ENCODE measurements at regions not wholly inside any gene's neighbourhood (a gene's known extent, or its start where the extent isn't known, plus 50 kb on each side); places are given as distances from the start of the nearest gene placed in this dataset.

DNA sequence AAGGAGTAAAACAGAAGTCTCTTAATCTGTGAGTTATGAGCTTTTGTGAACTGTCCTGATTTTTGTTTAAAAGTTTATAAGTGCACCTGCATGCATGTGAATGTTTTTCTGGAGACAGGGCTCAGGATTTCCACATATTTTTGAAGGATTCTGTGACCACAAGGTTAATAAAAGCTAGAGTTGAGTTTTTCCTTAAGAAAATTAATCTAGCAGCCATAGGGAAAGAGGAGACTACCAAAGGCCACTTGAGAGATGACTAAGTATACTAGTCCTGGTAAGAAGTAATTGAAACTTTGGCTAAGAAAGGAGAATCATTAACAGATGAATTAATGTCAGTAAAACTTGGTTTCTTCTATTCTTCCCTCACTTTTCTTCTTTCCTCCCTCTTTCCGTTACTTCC is 176.8 kb upstream of the EPHA3 start:
- no peaks in the 10 kb centered on the region for H3K36me3 Mint-ChIP-seq
- ATAC-seq (ENCODE audit: low read depth in 2 of 2), result no peak

DNA sequence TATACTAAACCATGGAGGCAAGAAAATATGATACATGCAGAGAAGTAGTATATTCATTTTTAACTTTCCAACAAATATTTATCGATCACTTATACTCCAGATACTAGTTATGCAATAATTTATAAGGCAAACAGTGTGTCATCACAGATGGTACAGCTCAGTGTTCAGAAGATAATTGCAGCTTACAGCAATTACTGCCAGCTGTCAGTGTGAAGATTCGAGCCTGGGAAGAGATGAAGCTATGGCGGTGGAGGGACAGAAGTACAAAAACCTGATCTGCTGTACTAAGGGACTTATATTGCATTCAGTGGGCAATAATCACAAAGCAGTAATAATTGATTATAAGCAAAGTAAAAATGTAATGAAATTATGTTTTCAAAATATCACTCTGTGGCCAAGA is 170.6 kb upstream of the EPHA3 start:
- no peak overlapping the region for H3K27ac ChIP-seq (ENCODE audit: insufficient read depth, low read length, poor library complexity, severe bottlenecking)
- no peak overlapping the region for H3K4me3 Mint-ChIP-seq
- H3K9me3 Mint-ChIP-seq, result peaks cover 4 to 22% (median 12%) of the 10 kb centered on the region in 7 donors
- H3K9me3 ChIP-seq (ENCODE audit: control insufficient read depth in 2 of 2, low read length in 2 of 2), result peaks cover 0 to 5% of the 10 kb centered on the region in 2 experiments
- peaks cover 0 to 2% (median 0%) of the 10 kb centered on the region in 4 donors for H3K4me1 Mint-ChIP-seq
- H3K36me3 ChIP-seq (ENCODE audit: control insufficient read depth, insufficient read depth, low read length), result no peaks in the 10 kb centered on the region
- H3K4me1 ChIP-seq (ENCODE audit: control insufficient read depth, insufficient read depth, low read length, poor library complexity, severe bottlenecking), result no peaks in the 10 kb centered on the region
- no peaks in the 10 kb centered on the region for H3K36me3 Mint-ChIP-seq
- H3K27me3 ChIP-seq (ENCODE audit: control insufficient read depth, insufficient read depth, low read length), result no peaks in the 10 kb centered on the region
- H3K27ac Mint-ChIP-seq, result no peak overlapping the region
- no peaks in the 10 kb centered on the region for H3K27me3 Mint-ChIP-seq
- ATAC-seq (ENCODE audit: low read depth in 2 of 2), result no peak
- DNase-seq, result no peak
- H3K4me3 ChIP-seq (ENCODE audit: low read depth, low read length), result no peak overlapping the region

More for the DNA sequence above, 176.8 kb upstream of the EPHA3 start:
- Mint-ChIP-seq H3K27ac (no peak overlapping the region), H3K27me3 (no peaks in the 10 kb centered on the region), H3K9me3 (peaks cover 1 to 28% (median 7%) of the 10 kb centered on the region in 7 donors), H3K4me1 (peaks cover 0 to 2% (median 0%) of the 10 kb centered on the region in 4 donors), H3K4me3 (no peak overlapping the region)
- peaks cover 0 to 4% of the 10 kb centered on the region in 2 experiments for H3K9me3 ChIP-seq (ENCODE audit: control insufficient read depth in 2 of 2, low read length in 2 of 2)
- H3K27me3 ChIP-seq (ENCODE audit: control insufficient read depth, insufficient read depth, low read length), result no peaks in the 10 kb centered on the region
- no peak overlapping the region for H3K27ac ChIP-seq (ENCODE audit: insufficient read depth, low read length, poor library complexity, severe bottlenecking)
- H3K4me3 ChIP-seq (ENCODE audit: low read depth, low read length), result no peak overlapping the region
- H3K4me1 ChIP-seq (ENCODE audit: control insufficient read depth, insufficient read depth, low read length, poor library complexity, severe bottlenecking), result no peaks in the 10 kb centered on the region
- no peak for DNase-seq
- no peaks in the 10 kb centered on the region for H3K36me3 ChIP-seq (ENCODE audit: control insufficient read depth, insufficient read depth, low read length)

DNA sequence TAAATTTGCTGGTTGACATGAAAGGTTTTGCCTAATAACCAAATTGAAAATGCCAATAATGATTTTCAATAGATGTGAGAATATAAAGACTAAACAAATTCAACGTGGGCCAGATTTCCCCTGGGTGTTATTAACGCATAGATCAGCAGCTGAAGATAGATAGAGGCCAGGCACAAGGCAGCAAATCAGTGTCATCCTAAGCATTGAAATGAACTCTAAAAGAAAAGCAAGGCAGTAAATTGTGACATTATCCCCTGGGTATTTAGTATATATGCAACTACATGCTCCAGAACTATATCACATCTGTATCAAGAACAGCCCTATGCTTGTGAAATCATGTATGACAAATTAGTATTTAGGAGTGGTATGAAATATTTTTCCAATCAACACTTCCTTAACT is 167.1 kb upstream of the EPHA3 start:
- Histone ChIP-seq H3K4me1 (ENCODE audit: control insufficient read depth, insufficient read depth, low read length, poor library complexity, severe bottlenecking) (no peaks in the 10 kb centered on the region), H3K27me3 (ENCODE audit: control insufficient read depth, insufficient read depth, low read length) (no peaks in the 10 kb centered on the region), H3K4me3 (ENCODE audit: low read depth, low read length) (no peak overlapping the region), H3K27ac (ENCODE audit: insufficient read depth, low read length, poor library complexity, severe bottlenecking) (no peak overlapping the region), H3K36me3 (ENCODE audit: control insufficient read depth, insufficient read depth, low read length) (no peaks in the 10 kb centered on the region), H3K9me3 (ENCODE audit: control insufficient read depth in 2 of 2, low read length in 2 of 2) (peaks cover 0 to 5% of the 10 kb centered on the region in 2 experiments)
- Mint-ChIP-seq H3K4me1 (no peaks in the 10 kb centered on the region), H3K4me3 (no peak overlapping the region), H3K27me3 (no peaks in the 10 kb centered on the region), H3K36me3 (no peaks in the 10 kb centered on the region), H3K27ac (no peak overlapping the region), H3K9me3 (peaks cover 4 to 22% (median 12%) of the 10 kb centered on the region in 7 donors)
- DNase-seq (no peak), ATAC-seq (ENCODE audit: low read depth in 2 of 2) (no peak)

DNA sequence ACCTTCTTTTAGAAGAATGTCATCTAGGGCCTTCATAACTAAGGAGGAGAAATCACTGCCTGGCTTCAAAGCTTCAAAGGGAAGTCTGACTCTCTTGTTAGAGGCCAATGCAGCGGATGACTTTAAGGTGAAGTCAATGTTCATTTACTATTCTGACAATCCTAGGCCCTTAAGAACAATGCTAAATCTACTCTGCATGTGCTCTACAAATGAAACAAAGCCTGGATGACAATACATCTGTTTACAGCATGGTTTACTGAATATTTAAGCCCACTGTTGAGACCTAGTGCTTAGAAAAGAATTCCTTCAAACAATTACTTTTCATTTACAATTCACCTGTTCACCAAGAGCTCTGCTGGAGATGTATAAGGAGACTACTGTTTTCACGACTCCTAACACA is 160.4 kb upstream of the EPHA3 start:
- no peak for DNase-seq
- no peaks in the 10 kb centered on the region for H3K36me3 ChIP-seq (ENCODE audit: control insufficient read depth, insufficient read depth, low read length)
- H3K27ac ChIP-seq (ENCODE audit: insufficient read depth, low read length, poor library complexity, severe bottlenecking), result no peak overlapping the region
- no peaks in the 10 kb centered on the region for H3K4me1 Mint-ChIP-seq
- H3K36me3 Mint-ChIP-seq, result no peaks in the 10 kb centered on the region
- no peaks in the 10 kb centered on the region for H3K27me3 ChIP-seq (ENCODE audit: control insufficient read depth, insufficient read depth, low read length)
- no peak for ATAC-seq (ENCODE audit: low read depth in 2 of 2)
- peaks cover 0 to 28% (median 5%) of the 10 kb centered on the region in 7 donors for H3K9me3 Mint-ChIP-seq
- no peak overlapping the region for H3K4me3 ChIP-seq (ENCODE audit: low read depth, low read length)
- no peak overlapping the region for H3K27ac Mint-ChIP-seq
- H3K4me1 ChIP-seq (ENCODE audit: control insufficient read depth, insufficient read depth, low read length, poor library complexity, severe bottlenecking), result no peaks in the 10 kb centered on the region
- H3K4me3 Mint-ChIP-seq, result no peak overlapping the region
- no peaks in the 10 kb centered on the region for H3K9me3 ChIP-seq (ENCODE audit: control insufficient read depth in 2 of 2, low read length in 2 of 2)
- H3K27me3 Mint-ChIP-seq, result no peaks in the 10 kb centered on the region

DNA sequence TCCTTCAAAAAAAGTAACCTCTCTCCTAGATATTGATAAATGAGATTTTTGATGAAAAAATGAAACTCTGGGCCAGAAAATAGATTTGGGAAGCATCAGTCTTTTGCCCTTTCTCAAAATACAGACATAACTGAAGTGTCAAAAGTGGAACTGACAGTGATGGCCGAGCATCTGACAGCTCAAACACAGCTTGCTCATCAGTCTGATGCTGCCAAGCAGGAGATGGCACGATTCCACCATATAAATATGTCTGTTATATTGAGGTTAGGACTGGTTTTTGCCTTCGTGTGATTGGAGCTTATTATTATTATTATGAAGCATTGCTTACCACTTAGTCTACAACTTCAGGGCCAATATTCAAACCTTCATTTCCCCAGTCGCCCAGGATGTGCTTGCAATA is 152.6 kb upstream of the EPHA3 start:
- H3K36me3 Mint-ChIP-seq, result no peaks in the 10 kb centered on the region
- Histone ChIP-seq H3K4me3 (ENCODE audit: low read depth, low read length) (no peak overlapping the region), H3K4me1 (ENCODE audit: control insufficient read depth, insufficient read depth, low read length, poor library complexity, severe bottlenecking) (no peaks in the 10 kb centered on the region), H3K27ac (ENCODE audit: insufficient read depth, low read length, poor library complexity, severe bottlenecking) (no peak overlapping the region), H3K9me3 (ENCODE audit: control insufficient read depth in 2 of 2, low read length in 2 of 2) (no peaks in the 10 kb centered on the region), H3K36me3 (ENCODE audit: control insufficient read depth, insufficient read depth, low read length) (no peaks in the 10 kb centered on the region), H3K27me3 (ENCODE audit: control insufficient read depth, insufficient read depth, low read length) (no peaks in the 10 kb centered on the region)
- ATAC-seq (ENCODE audit: low read depth in 2 of 2) (no peak), DNase-seq (no peak)
- no peaks in the 10 kb centered on the region for H3K4me1 Mint-ChIP-seq
- H3K27ac Mint-ChIP-seq, result no peak overlapping the region
- peaks cover 0 to 26% (median 8%) of the 10 kb centered on the region in 7 donors for H3K9me3 Mint-ChIP-seq
- no peak overlapping the region for H3K4me3 Mint-ChIP-seq
- H3K27me3 Mint-ChIP-seq, result no peaks in the 10 kb centered on the region

DNA sequence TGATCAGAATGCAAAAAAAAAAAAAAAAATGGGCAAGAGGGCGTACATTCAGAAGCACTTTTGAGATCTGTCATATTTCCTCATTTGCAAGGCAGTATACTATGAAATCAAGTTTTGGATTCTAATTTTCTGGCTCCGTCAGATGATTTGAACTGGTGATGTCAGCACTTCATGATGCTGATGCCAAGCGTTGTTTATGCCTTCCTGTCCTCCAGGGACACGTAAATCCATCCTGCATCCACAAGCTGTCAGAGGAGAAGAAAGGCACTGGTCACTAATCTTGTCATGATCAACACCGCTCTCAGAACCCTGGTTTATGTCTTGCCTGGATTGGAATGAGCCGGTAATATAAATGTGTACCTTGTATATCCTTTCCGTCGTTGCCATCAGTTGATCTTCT is 152.1 kb upstream of the EPHA3 start:
- no peak for ATAC-seq (ENCODE audit: low read depth in 2 of 2)
- Histone ChIP-seq H3K27me3 (ENCODE audit: control insufficient read depth, insufficient read depth, low read length) (no peaks in the 10 kb centered on the region), H3K4me1 (ENCODE audit: control insufficient read depth, insufficient read depth, low read length, poor library complexity, severe bottlenecking) (no peaks in the 10 kb centered on the region), H3K36me3 (ENCODE audit: control insufficient read depth, insufficient read depth, low read length) (no peaks in the 10 kb centered on the region), H3K27ac (ENCODE audit: insufficient read depth, low read length, poor library complexity, severe bottlenecking) (no peak overlapping the region), H3K4me3 (ENCODE audit: low read depth, low read length) (no peak overlapping the region), H3K9me3 (ENCODE audit: control insufficient read depth in 2 of 2, low read length in 2 of 2) (no peaks in the 10 kb centered on the region)
- H3K4me3 Mint-ChIP-seq, result no peak overlapping the region
- H3K36me3 Mint-ChIP-seq, result no peaks in the 10 kb centered on the region
- peaks cover 0 to 29% (median 8%) of the 10 kb centered on the region in 7 donors for H3K9me3 Mint-ChIP-seq
- H3K27ac Mint-ChIP-seq, result no peak overlapping the region
- DNase-seq, result no peak
- no peaks in the 10 kb centered on the region for H3K4me1 Mint-ChIP-seq
- no peaks in the 10 kb centered on the region for H3K27me3 Mint-ChIP-seq

DNA sequence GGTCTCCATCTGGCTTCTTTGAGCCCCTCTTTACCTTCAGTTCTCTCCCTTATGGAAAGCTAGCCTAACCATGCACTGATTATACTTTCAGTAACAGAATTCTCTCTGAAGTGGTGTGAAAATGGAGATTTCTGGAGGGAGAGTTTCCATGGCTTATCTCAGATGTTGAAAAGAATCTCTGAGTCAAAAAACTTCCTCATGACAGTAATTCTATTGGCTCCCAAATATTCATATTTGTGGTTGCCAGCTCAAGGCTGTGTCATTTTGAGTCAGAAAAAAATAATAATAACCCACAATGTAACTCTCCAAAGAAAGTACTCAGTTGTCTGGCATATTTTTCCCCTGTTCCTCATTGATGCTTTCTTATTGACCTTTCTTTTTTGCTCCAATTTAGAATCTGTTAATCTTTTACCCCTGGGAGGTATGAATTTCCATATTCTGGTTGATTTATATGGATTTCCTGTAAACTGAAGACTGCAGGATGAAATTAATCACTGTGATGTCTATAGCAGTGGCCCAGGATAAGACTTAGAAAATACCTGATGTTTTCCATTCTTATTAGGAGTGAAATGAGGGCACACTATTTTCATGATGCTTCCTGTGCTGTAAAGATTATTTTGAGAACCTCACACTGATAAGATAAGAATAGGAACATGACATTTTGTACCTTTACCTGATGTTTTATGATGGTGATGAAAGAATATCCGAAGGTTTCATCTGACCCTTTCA is 149.5 kb upstream of the EPHA3 start:
- H3K4me1 Mint-ChIP-seq, result no peaks in the 10 kb centered on the region
- ATAC-seq (ENCODE audit: low read depth in 2 of 2) (no peak), DNase-seq (no peak)
- Histone ChIP-seq H3K4me1 (ENCODE audit: control insufficient read depth, insufficient read depth, low read length, poor library complexity, severe bottlenecking) (no peaks in the 10 kb centered on the region), H3K27ac (ENCODE audit: insufficient read depth, low read length, poor library complexity, severe bottlenecking) (no peak overlapping the region), H3K4me3 (ENCODE audit: low read depth, low read length) (no peak overlapping the region), H3K27me3 (ENCODE audit: control insufficient read depth, insufficient read depth, low read length) (no peaks in the 10 kb centered on the region), H3K36me3 (ENCODE audit: control insufficient read depth, insufficient read depth, low read length) (no peaks in the 10 kb centered on the region), H3K9me3 (ENCODE audit: control insufficient read depth in 2 of 2, low read length in 2 of 2) (no peaks in the 10 kb centered on the region)
- no peaks in the 10 kb centered on the region for H3K36me3 Mint-ChIP-seq
- peaks cover 0 to 27% (median 7%) of the 10 kb centered on the region in 7 donors for H3K9me3 Mint-ChIP-seq
- no peak overlapping the region for H3K4me3 Mint-ChIP-seq
- H3K27me3 Mint-ChIP-seq, result no peaks in the 10 kb centered on the region
- no peak overlapping the region for H3K27ac Mint-ChIP-seq

DNA sequence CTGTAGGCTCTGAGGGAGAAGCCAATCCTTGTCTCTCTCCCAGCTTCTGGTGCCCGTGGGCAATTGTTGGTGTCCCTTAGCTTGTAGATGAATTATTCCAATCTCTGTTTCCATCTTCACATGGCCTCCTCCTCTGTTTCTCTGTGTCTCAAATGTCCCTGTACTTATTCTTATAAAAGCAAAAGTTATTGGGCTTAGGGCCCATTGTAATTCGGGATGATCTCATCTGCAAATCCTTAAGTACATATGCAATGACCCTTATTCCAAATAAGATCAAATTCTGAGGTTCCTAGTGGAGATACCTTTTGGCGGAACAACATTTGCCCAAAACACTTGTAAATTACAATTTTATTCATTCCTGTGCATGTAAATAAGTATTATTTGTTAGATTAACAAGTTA is 147.4 kb upstream of the EPHA3 start:
- Histone ChIP-seq H3K27ac (ENCODE audit: insufficient read depth, low read length, poor library complexity, severe bottlenecking) (no peak overlapping the region), H3K9me3 (ENCODE audit: control insufficient read depth in 2 of 2, low read length in 2 of 2) (no peaks in the 10 kb centered on the region), H3K27me3 (ENCODE audit: control insufficient read depth, insufficient read depth, low read length) (no peaks in the 10 kb centered on the region), H3K36me3 (ENCODE audit: control insufficient read depth, insufficient read depth, low read length) (no peaks in the 10 kb centered on the region), H3K4me3 (ENCODE audit: low read depth, low read length) (no peak overlapping the region), H3K4me1 (ENCODE audit: control insufficient read depth, insufficient read depth, low read length, poor library complexity, severe bottlenecking) (no peaks in the 10 kb centered on the region)
- Mint-ChIP-seq H3K9me3 (peaks cover 0 to 25% (median 7%) of the 10 kb centered on the region in 7 donors), H3K4me1 (no peaks in the 10 kb centered on the region), H3K4me3 (no peak overlapping the region), H3K27ac (peak overlapping the region in 1 of 3 donors; percentile 40), H3K36me3 (no peaks in the 10 kb centered on the region), H3K27me3 (no peaks in the 10 kb centered on the region)
- DNase-seq (no peak), ATAC-seq (ENCODE audit: low read depth in 2 of 2) (no peak)
